Stimulated activated memory B cell treated with anti-CD40 and anti-IgM and Interleukin-4, amounts not matched to agents 10 μg/mL and 1 μg/mL and 100 μg/mL, for 72 hours (primary cell): ENCODE measurements at regions not wholly inside any gene's neighbourhood (a gene's known extent, or its start where the extent isn't known, plus 50 kb on each side); places are given as distances from the start of the nearest gene placed in this dataset.

Experiments used
- ATAC-seq: fragments of 150-1000 bp; cut with Tn5 transposase; 2 replicates; pipeline ENCODE4 v1.10.0; 2021
- H3K27ac Mint-ChIP-seq: one replicate; pipeline ENCODE4 v1.8.0; 2022; ENCODE audit warnings: mild to moderate bottlenecking, mixed read lengths
- H3K27me3 Mint-ChIP-seq: one replicate; pipeline ENCODE4 v1.8.0; 2022; ENCODE audit warnings: mixed read lengths
- H3K36me3 Mint-ChIP-seq: one replicate; pipeline ENCODE4 v1.8.0; 2022; ENCODE audit warnings: mixed read lengths
- H3K4me1 Mint-ChIP-seq: one replicate; pipeline ENCODE4 v1.8.0; 2022; ENCODE audit warnings: mixed read lengths
- H3K4me3 Mint-ChIP-seq: one replicate; pipeline ENCODE4 v1.8.0; 2022; ENCODE audit warnings: mild to moderate bottlenecking, moderate library complexity, mixed read lengths
- H3K9me3 Mint-ChIP-seq: one replicate; pipeline ENCODE4 v1.8.0; 2022; ENCODE audit warnings: mixed read lengths

GRCh38 chr3:146972726-146973125 lies 367.6 kb upstream of the PLSCR5 start:
- ATAC-seq, result no peak
- H3K36me3 Mint-ChIP-seq, result no peaks in the 10 kb centered on the region
- no peak overlapping the region for H3K27ac Mint-ChIP-seq
- H3K9me3 Mint-ChIP-seq, result peaks cover 11% of the 10 kb centered on the region
- no peaks in the 10 kb centered on the region for H3K4me1 Mint-ChIP-seq
- H3K27me3 Mint-ChIP-seq, result no peaks in the 10 kb centered on the region
- no peak overlapping the region for H3K4me3 Mint-ChIP-seq

GRCh38 chr3:146970236-146970635 lies 365.1 kb upstream of the PLSCR5 start:
- peaks cover 9% of the 10 kb centered on the region for H3K9me3 Mint-ChIP-seq
- H3K4me1 Mint-ChIP-seq, result no peaks in the 10 kb centered on the region
- no peak for ATAC-seq
- H3K36me3 Mint-ChIP-seq, result no peaks in the 10 kb centered on the region
- H3K27me3 Mint-ChIP-seq, result no peaks in the 10 kb centered on the region
- H3K4me3 Mint-ChIP-seq, result no peak overlapping the region
- no peak overlapping the region for H3K27ac Mint-ChIP-seq

GRCh38 chr3:146969356-146969755 lies 364.2 kb upstream of the PLSCR5 start:
- no peak overlapping the region for H3K4me3 Mint-ChIP-seq
- peaks cover 12% of the 10 kb centered on the region for H3K9me3 Mint-ChIP-seq
- no peaks in the 10 kb centered on the region for H3K27me3 Mint-ChIP-seq
- ATAC-seq, result no peak
- no peak overlapping the region for H3K27ac Mint-ChIP-seq
- H3K36me3 Mint-ChIP-seq, result no peaks in the 10 kb centered on the region
- H3K4me1 Mint-ChIP-seq, result no peaks in the 10 kb centered on the region

- Mint-ChIP-seq H3K4me1 (no peaks in the 10 kb centered on the region), H3K36me3 (no peaks in the 10 kb centered on the region), H3K4me3 (no peak overlapping the region), H3K27ac (no peak overlapping the region), H3K27me3 (no peaks in the 10 kb centered on the region), H3K9me3 (peaks cover 9% of the 10 kb centered on the region)
- no peak for ATAC-seq
Observed at GRCh38 chr3:146968204-146968651, 363.1 kb upstream of the PLSCR5 start.

- Mint-ChIP-seq H3K4me3 (no peak overlapping the region), H3K27me3 (no peaks in the 10 kb centered on the region), H3K27ac (no peak overlapping the region), H3K9me3 (peaks cover 9% of the 10 kb centered on the region), H3K4me1 (no peaks in the 10 kb centered on the region), H3K36me3 (no peaks in the 10 kb centered on the region)
- no peak for ATAC-seq
Observed at GRCh38 chr3:146967783-146968182, 362.6 kb upstream of the PLSCR5 start.

- Mint-ChIP-seq H3K9me3 (peaks cover 9% of the 10 kb centered on the region), H3K27me3 (no peaks in the 10 kb centered on the region), H3K4me1 (no peaks in the 10 kb centered on the region), H3K36me3 (no peaks in the 10 kb centered on the region), H3K27ac (no peak overlapping the region), H3K4me3 (no peak overlapping the region)
- no peak for ATAC-seq
Observed at GRCh38 chr3:146966124-146966523, 361.0 kb upstream of the PLSCR5 start.

GRCh38 chr3:146953511-146953981 lies 348.4 kb upstream of the PLSCR5 start:
- ATAC-seq, result no peak
- H3K27ac Mint-ChIP-seq, result no peak overlapping the region
- no peaks in the 10 kb centered on the region for H3K4me1 Mint-ChIP-seq
- no peaks in the 10 kb centered on the region for H3K9me3 Mint-ChIP-seq
- H3K36me3 Mint-ChIP-seq, result no peaks in the 10 kb centered on the region
- no peak overlapping the region for H3K4me3 Mint-ChIP-seq
- no peaks in the 10 kb centered on the region for H3K27me3 Mint-ChIP-seq

- ATAC-seq, result no peak
- Mint-ChIP-seq H3K27ac (no peak overlapping the region), H3K36me3 (no peaks in the 10 kb centered on the region), H3K4me1 (no peaks in the 10 kb centered on the region), H3K4me3 (no peak overlapping the region), H3K27me3 (no peaks in the 10 kb centered on the region), H3K9me3 (no peaks in the 10 kb centered on the region)
Observed at GRCh38 chr3:146948985-146949384, 343.8 kb upstream of the PLSCR5 start.

- no peak for ATAC-seq
- H3K27ac Mint-ChIP-seq, result no peak overlapping the region
- no peaks in the 10 kb centered on the region for H3K36me3 Mint-ChIP-seq
- H3K4me3 Mint-ChIP-seq, result no peak overlapping the region
- H3K27me3 Mint-ChIP-seq, result no peaks in the 10 kb centered on the region
- no peaks in the 10 kb centered on the region for H3K4me1 Mint-ChIP-seq
- H3K9me3 Mint-ChIP-seq, result peaks cover 5% of the 10 kb centered on the region
Observed at GRCh38 chr3:146948186-146948585, 343.0 kb upstream of the PLSCR5 start.

- Mint-ChIP-seq H3K27me3 (no peaks in the 10 kb centered on the region), H3K9me3 (peaks cover 5% of the 10 kb centered on the region), H3K4me1 (no peaks in the 10 kb centered on the region), H3K4me3 (no peak overlapping the region), H3K27ac (no peak overlapping the region), H3K36me3 (no peaks in the 10 kb centered on the region)
- ATAC-seq, result no peak
Observed at GRCh38 chr3:146929696-146930095, 324.6 kb upstream of the PLSCR5 start.

GRCh38 chr3:146928421-146929059 lies 323.4 kb upstream of the PLSCR5 start:
- Mint-ChIP-seq H3K4me3 (no peak overlapping the region), H3K27me3 (no peaks in the 10 kb centered on the region), H3K36me3 (no peaks in the 10 kb centered on the region), H3K27ac (no peak overlapping the region), H3K4me1 (no peaks in the 10 kb centered on the region), H3K9me3 (peaks cover 5% of the 10 kb centered on the region)
- ATAC-seq, result no peak

- Mint-ChIP-seq H3K36me3 (no peaks in the 10 kb centered on the region), H3K4me3 (no peak overlapping the region), H3K4me1 (no peaks in the 10 kb centered on the region), H3K27me3 (no peaks in the 10 kb centered on the region), H3K9me3 (peaks cover 2% of the 10 kb centered on the region), H3K27ac (no peak overlapping the region)
- no peak for ATAC-seq
Observed at GRCh38 chr3:146921693-146922092, 316.5 kb upstream of the PLSCR5 start.

GRCh38 chr3:146914409-146914808 lies 309.3 kb upstream of the PLSCR5 start:
- Mint-ChIP-seq H3K27me3 (no peaks in the 10 kb centered on the region), H3K4me1 (no peaks in the 10 kb centered on the region), H3K4me3 (no peak overlapping the region), H3K36me3 (no peaks in the 10 kb centered on the region), H3K27ac (no peak overlapping the region), H3K9me3 (peaks cover 4% of the 10 kb centered on the region)
- no peak for ATAC-seq

- ATAC-seq, result no peak
- Mint-ChIP-seq H3K27me3 (no peaks in the 10 kb centered on the region), H3K36me3 (no peaks in the 10 kb centered on the region), H3K9me3 (peaks cover 4% of the 10 kb centered on the region), H3K4me3 (no peak overlapping the region), H3K4me1 (no peaks in the 10 kb centered on the region), H3K27ac (no peak overlapping the region)
Observed at GRCh38 chr3:146912241-146913015, 307.3 kb upstream of the PLSCR5 start.

- Mint-ChIP-seq H3K9me3 (no peaks in the 10 kb centered on the region), H3K36me3 (no peaks in the 10 kb centered on the region), H3K27ac (no peak overlapping the region), H3K4me3 (no peak overlapping the region), H3K4me1 (no peaks in the 10 kb centered on the region), H3K27me3 (no peaks in the 10 kb centered on the region)
- ATAC-seq, result no peak
Observed at GRCh38 chr3:146903927-146904326, 298.8 kb upstream of the PLSCR5 start.

- Mint-ChIP-seq H3K36me3 (no peaks in the 10 kb centered on the region), H3K27ac (no peak overlapping the region), H3K4me1 (no peaks in the 10 kb centered on the region), H3K4me3 (no peak overlapping the region), H3K27me3 (no peaks in the 10 kb centered on the region), H3K9me3 (no peaks in the 10 kb centered on the region)
- ATAC-seq, result no peak
Observed at GRCh38 chr3:146899171-146899570, 294.0 kb upstream of the PLSCR5 start.
